ENCODE measurements at regions not wholly inside any gene's neighbourhood (a gene's known extent, or its start where the extent isn't known, plus 50 kb on each side); places are given as distances from the start of the nearest gene placed in this dataset.

- no peak for DNase-seq (ENCODE audit: low spot score)
These were observed 183.7 kb downstream of the SPATA18 start for GRCh38 chr4:52234561-52235440.

- no peak for DNase-seq (ENCODE audit: low spot score)
These were observed 184.6 kb downstream of the SPATA18 start for GRCh38 chr4:52235552-52236201.

DNA sequence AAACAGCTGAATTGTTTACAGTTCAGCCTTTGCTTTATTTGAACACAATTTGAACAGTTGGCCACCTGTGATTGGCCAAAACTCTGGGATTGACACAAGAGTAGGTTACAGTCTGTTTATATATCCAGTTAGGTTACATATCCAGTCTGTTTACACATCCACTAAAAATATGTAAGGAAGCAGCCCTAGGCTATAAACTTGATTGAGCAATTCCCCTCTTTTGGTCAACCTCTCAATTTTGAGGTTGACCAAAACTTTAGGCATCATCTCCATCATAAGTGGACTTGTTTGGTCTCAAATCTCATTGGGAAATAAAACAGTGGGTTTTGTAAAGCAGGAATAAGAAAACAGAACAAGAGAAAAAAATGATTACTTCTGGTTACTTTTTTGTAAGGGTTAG is 190.8 kb downstream of the SPATA18 start:
- DNase-seq (ENCODE audit: low spot score), result no peak

DNA sequence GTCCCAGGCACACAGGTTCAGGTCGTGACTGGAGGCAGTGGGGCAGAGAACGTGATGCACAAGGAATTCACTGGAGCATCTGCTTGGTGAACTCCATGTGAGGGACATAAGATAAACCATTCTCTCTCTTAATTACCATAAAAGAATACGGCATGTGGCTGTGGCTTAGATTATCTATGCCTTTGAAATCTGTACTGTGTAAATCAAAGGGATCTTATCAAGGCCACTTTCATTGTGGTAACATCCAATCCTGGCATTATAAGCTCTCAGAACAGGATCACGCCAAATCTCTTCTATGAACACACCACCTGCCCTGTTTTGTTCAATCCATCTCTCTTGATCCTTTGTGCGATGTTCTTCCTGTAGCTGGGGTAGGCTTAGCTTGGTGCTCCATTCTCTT is 192.3 kb downstream of the SPATA18 start:
- no peak for DNase-seq (ENCODE audit: low spot score)

- no peak for DNase-seq (ENCODE audit: low spot score)
These were observed 193.1 kb downstream of the SPATA18 start for GRCh38 chr4:52244103-52244775.

DNA sequence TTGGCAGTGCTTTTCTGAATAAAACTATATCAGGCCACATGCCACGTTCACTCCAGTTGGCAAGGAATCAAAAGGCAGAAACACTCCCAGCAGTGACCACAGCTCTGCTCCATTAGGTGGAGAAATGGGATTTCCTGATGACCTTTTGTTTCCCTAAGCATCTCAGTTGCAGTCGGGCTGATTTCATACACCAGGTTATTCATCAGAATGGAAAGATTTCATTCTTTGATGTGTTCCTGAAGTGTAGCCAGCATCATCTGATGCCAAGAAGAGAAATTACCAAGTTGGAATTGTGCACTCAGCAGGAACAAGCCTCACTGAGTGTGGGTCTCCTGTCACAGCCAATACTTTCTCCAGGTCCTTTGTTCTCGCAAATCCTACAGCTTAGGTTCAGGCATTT is 193.7 kb downstream of the SPATA18 start:
- no peak for DNase-seq (ENCODE audit: low spot score)

GRCh38 chr4:52246827-52247226 is 195.7 kb downstream of the SPATA18 start:
- no peak for DNase-seq (ENCODE audit: low spot score)

- no peak for DNase-seq (ENCODE audit: low spot score)
These were observed 196.8 kb downstream of the SPATA18 start for GRCh38 chr4:52247941-52248340.

DNA sequence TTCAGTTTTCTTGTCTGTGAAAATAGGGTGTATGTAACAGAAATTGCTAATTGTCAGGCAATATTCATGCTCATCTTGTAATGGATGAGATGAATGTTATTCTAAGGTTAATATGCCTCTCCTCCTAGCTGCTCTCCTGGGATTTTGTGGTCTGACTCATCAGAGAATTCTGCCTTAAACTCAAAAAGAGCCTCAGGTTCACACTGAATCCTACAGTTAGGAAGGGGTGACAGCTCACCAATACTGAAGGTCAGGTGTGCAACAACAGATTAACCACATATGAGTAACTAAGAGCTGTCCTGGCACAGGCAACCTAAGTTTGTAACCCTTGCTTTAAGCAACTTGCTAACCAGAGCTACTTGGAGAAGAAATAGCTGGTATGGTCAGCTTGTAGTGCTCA is 197.7 kb downstream of the SPATA18 start:
- no peak for DNase-seq (ENCODE audit: low spot score)

DNA sequence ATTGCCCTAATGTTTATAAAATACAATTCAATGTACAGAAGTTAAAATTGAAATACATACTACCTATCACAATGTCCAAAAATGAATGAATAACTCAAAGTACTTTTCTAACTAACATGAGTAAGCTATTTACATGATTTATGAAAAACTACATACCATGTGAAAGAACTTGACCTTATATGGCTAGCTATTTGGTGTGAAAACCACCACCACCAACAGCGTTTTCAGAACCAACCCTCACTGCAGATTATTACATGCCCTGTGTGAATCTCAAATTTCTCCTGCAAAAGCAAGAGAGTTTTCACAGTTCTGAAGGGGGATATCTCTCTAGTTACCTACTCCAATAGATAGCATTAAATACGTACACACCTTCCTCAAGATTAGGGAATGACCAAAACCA is 198.5 kb downstream of the SPATA18 start:
- DNase-seq (ENCODE audit: low spot score), result no peak

GRCh38 chr4:52250154-52250553 is 199.1 kb downstream of the SPATA18 start:
- no peak for DNase-seq (ENCODE audit: low spot score)

DNA sequence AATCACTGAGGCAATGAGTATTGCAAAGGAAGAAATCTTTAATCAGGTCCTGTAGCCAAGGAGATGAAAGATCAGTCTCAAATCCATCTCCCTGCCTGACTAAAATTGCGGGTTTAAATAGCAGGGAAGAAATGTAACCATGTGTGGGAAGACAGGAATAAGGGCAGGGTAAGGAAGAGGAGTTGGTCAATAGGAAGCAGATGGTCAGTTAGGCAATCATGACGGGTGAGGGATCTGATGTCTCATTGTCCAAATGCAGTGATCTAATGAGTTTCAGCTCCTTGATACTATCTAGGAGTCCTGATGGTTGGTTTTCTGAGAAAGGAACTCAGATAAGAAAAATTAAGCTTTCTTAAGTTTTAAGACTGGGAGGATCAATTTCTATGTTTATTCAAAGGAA is 200.8 kb downstream of the SPATA18 start:
- no peak for DNase-seq (ENCODE audit: low spot score)

DNA sequence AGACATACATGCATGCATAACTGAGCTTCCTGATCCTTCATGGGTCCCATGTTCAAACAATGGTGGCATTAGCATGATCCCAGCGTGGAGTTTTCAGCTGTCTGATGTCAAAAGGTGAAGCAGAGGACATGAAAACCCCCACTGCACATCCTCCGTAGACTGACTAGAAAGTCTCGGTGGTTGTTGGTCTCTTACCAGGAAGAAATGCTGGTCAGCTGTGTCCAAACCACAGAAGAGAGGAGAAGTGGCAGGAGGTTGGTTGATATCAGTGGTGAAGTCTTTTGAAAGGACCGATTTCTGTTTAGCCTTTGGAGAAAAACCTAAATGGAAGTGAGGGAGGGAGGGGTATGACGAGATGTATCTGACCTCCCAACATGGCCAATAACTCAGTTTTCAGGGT is 201.9 kb downstream of the SPATA18 start:
- DNase-seq (ENCODE audit: low spot score), result no peak

DNA sequence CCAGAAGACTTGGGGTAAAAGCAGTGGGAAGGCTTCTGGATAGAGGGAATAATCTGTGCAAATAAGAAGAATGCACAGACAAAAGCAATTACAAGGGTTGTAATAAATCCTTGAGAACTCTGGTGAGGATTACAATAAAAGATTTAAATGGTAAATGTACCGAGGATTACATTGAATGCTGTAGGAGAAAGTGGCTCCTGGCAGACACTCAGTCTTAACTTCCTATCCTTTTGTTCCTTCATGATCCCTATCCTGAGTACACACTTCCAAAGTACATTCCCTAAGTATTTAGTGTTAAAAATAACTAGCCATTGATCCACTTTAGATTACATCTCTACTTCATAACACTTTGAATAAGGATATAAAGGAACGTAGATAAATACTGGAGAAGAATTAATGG is 205.4 kb downstream of the SPATA18 start:
- no peak for DNase-seq (ENCODE audit: low spot score)

- no peak for DNase-seq (ENCODE audit: low spot score)
These were observed 208.9 kb downstream of the SPATA18 start for GRCh38 chr4:52259978-52260377.

- DNase-seq (ENCODE audit: low spot score), result no peak
These were observed 209.6 kb downstream of the SPATA18 start for GRCh38 chr4:52260514-52261210.

DNA sequence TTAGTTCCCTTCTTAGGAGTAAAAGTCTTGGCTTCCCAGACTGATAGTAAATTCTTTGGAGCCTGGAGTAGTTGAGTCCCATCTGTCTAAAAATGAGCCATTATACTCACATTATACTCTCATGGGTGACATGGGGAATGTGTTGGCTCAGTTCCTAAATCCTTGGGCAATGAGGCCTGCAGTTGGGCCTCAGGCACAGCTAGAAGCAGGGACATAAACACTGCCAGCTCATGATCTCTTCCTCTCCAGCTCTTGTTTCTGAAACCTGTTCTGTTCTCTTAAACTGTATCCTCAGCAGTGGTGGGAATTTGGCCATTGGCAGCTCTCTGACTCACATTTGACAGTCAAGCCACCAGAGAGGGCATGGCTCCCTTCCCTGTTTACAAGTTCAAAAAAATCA is 212.5 kb downstream of the SPATA18 start:
- DNase-seq (ENCODE audit: low spot score), result no peak

DNA sequence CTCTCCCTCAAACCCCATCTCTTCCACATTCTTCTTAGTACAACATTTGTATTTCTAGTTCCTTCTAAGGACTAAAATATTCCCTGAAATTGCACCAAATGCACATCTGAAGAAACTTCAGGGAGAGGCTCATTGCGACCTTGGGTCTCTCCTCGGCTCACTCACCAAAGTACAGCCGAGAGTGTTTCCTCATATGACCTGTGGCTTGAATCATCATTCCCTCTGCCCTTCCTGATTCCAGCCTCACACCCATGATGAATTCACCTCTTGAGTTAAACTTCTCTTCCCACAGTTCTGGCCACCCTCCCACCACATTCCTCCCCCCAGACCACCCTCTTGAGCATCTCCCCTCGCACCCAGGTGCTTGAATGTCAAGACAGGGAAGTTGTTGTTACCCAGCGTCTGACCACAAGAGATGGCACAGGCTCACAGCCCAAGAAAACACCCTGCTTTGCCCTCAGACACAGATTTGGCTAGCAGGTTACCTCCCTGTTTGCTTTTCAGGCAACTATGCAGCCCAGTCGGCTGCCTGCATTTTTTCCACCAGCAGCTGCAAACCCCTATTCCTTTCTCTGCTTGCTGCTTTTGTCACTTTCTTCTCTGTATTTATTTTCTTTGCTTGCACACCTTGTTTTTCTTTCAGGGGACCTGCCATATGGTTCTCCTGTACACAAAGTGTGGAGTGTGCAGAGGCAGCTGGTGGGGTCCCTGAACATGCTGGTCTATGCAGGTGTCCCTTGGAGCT is 214.8 kb downstream of the SPATA18 start:
- DNase-seq (ENCODE audit: low spot score), result no peak

DNA sequence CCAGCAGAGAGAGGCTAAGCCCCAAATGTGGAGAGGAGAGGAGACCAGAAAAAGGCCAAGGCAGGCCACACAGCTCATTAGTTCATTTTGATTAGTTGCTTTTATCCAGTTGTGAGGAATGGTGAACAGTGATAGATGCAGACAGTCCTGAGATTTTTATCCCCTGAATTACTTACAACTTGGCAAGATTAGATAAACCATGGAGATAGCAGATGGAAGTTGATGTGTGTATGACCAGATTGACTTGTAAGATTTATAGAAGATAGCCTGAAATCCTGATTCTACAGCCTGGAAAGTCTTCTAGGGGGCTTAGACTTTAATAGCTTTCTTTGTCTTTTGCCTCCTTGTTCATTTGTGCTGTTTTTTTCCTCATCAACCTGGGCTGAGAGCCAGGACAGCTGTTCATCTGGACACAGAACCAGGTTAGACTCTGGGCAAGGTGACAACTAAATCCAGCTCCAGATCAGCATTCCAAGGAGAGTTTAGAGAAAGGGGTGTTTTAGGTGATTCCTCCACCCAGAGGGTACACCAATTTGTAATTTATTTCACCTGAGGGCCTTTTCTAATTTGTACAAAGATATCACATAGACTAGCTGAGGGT is 215.5 kb downstream of the SPATA18 start:
- DNase-seq (ENCODE audit: low spot score), result no peak

DNA sequence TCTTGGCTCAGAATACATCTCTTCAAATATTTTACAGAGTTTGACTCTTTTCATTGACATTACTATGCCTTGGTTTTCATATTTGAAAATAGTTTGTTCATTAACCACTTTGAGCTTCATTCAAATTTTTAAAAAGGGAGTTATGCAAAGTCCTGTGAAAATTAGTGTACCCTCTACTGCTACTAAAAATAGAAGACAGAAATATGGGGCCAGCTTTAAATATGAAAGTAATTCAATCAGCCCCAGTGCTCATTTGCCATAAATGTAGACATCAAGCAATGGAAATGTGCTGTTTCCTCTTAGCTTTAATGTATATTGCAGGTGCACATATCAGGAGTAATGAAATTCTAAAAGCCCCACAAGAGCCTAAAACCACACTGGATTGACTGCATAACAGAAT is 218.7 kb downstream of the SPATA18 start:
- DNase-seq (ENCODE audit: low spot score), result no peak

GRCh38 chr4:52273885-52274284 is 222.8 kb downstream of the SPATA18 start:
- no peak for DNase-seq (ENCODE audit: low spot score)
